Upper lobe of left lung (tissue), 6 donors: ENCODE measurements at regions not wholly inside any gene's neighbourhood (a gene's known extent, or its start where the extent isn't known, plus 50 kb on each side); places are given as distances from the start of the nearest gene placed in this dataset.
A peak's percentile ranks its signal among the peaks of the same experiment; 100 is the strongest.

ENCODE experiments used
- ATAC-seq, 2 donors: fragments of 200-7000 bp; cut with Tn5 transposase; one replicate each; pipeline ENCODE4 v1.9.1; 2022; ENCODE audit warnings: mild to moderate bottlenecking in 2 of 2, moderate library complexity in 2 of 2; ENCODE audit not compliant: low FRiP score in 2 of 2
- DNase-seq, 2 donors: peaks; one replicate each; pipeline ENCODE4 v3.0.0-alpha.2; 2019 to 2020
- H3K27ac ChIP-seq, 4 donors: fragments of 200-600 bp; sonication (generic); one replicate each; pipeline ENCODE4 v1.5.1; 2016 to 2019
- H3K27me3 ChIP-seq, 4 donors: fragments of 200-600 bp; sonication (generic); one replicate each; pipeline ENCODE4 v1.5.1; 2017 to 2019
- H3K36me3 ChIP-seq, 4 donors: fragments of 200-600 bp; sonication (generic); one replicate each; pipeline ENCODE4 v1.5.1; 2016 to 2019
- H3K4me1 ChIP-seq, 4 donors: fragments of 200-600 bp; sonication (generic); one replicate each; pipeline ENCODE4 v1.5.1; 2018 to 2019
- H3K4me3 ChIP-seq, 4 donors: fragments of 200-600 bp; sonication (generic); one replicate each; pipeline ENCODE4 v1.5.1; 2017 to 2019; ENCODE audit warnings: mild to moderate bottlenecking in 2 of 4, moderate library complexity in 1 of 4
- H3K9me3 ChIP-seq, 4 donors: fragments of 200-600 bp; sonication (generic); one replicate each; pipeline ENCODE4 v1.5.1; 2018 to 2019
- CTCF ChIP-seq, 6 experiments: fragments of 450-650 bp in 4 of 6; fragments of 200-600 bp in 2 of 6; sonication (generic) in 2 of 6; IDR thresholded peaks; one replicate each; pipeline ENCODE4 v1.5.1; 2016 to 2019; ENCODE audit warnings: antibody characterized with exemption in 6 of 6
- EP300 ChIP-seq, 4 donors: sonication (generic); formaldehyde crosslinking; IDR thresholded peaks; one replicate each; pipeline ENCODE4 v1.5.1; 2017; ENCODE audit warnings: antibody characterized with exemption in 4 of 4, control low read depth in 2 of 4
- POLR2A ChIP-seq, 4 donors: fragments of 450-650 bp; IDR thresholded peaks; one replicate each; pipeline ENCODE4 v1.5.1; 2016 to 2017; ENCODE audit warnings: antibody characterized with exemption in 4 of 4, mild to moderate bottlenecking in 2 of 4
- POLR2AphosphoS5 ChIP-seq, 2 donors: sonication (generic); formaldehyde crosslinking; IDR thresholded peaks; one replicate each; pipeline ENCODE4 v1.5.1; 2017; ENCODE audit warnings: antibody characterized with exemption in 2 of 2
- WGBS, 2 donors: methylation state at CpG; one replicate each; pipeline ENCODE4 v1.1.5; 2017 to 2018; 5-methylcytosine and 5-hydroxymethylcytosine counted together
- donor health status: DM: no; HTN: no; CAD: no; lungs with moderate emphysema.
- donor health status: DM: no; HTN: yes; CAD: no; lungs with severe emphysema.

GRCh38 chr22:19630614-19631013 lies 83.7 kb upstream of the SEPTIN5 start:
- no peaks in the 10 kb centered on the region for H3K9me3 ChIP-seq
- WGBS, 2 donors, result 77 to 81% methylated on average over 5 of the region's 5 CpGs
- H3K27me3 ChIP-seq, result no peaks in the 10 kb centered on the region
- H3K4me3 ChIP-seq, result no peak overlapping the region
- DNase-seq, result no peak
- H3K36me3 ChIP-seq, result no peaks in the 10 kb centered on the region
- no peak for TF ChIP-seq CTCF (IDR thresholded peaks at IDR 0.05)
- no peak for TF ChIP-seq EP300 (IDR thresholded peaks at IDR 0.05)
- no peak for TF ChIP-seq POLR2A (IDR thresholded peaks at IDR 0.05)
- no peak for TF ChIP-seq POLR2AphosphoS5 (IDR thresholded peaks at IDR 0.05)
- H3K27ac ChIP-seq, result no peak overlapping the region
- peaks cover 0 to 8% (median 4%) of the 10 kb centered on the region in 4 donors for H3K4me1 ChIP-seq
- ATAC-seq, result no peak

GRCh38 chr22:19631899-19632667 lies 82.2 kb upstream of the SEPTIN5 start:
- Histone ChIP-seq H3K9me3 (no peaks in the 10 kb centered on the region), H3K27ac (no peak overlapping the region), H3K4me1 (peaks cover 0 to 8% (median 4%) of the 10 kb centered on the region in 4 donors), H3K27me3 (no peaks in the 10 kb centered on the region), H3K36me3 (no peaks in the 10 kb centered on the region), H3K4me3 (no peak overlapping the region)
- DNase-seq (no peak), ATAC-seq (no peak)
- 57 to 71% methylated on average over 19 of the region's 19 CpGs for WGBS, 2 donors
- TF ChIP-seq POLR2AphosphoS5 (IDR thresholded peaks at IDR 0.05), result no peak
- no peak for TF ChIP-seq POLR2A (IDR thresholded peaks at IDR 0.05)
- TF ChIP-seq EP300 (IDR thresholded peaks at IDR 0.05), result no peak
- peak in 2 of 6 experiments; percentile 19 to 28 for TF ChIP-seq CTCF (IDR thresholded peaks at IDR 0.05)

- DNase-seq (no peak), ATAC-seq (no peak)
- Histone ChIP-seq H3K27me3 (no peaks in the 10 kb centered on the region), H3K36me3 (no peaks in the 10 kb centered on the region), H3K27ac (no peak overlapping the region), H3K4me1 (peaks cover 0 to 8% (median 4%) of the 10 kb centered on the region in 4 donors), H3K4me3 (no peak overlapping the region), H3K9me3 (no peaks in the 10 kb centered on the region)
- TF ChIP-seq CTCF (IDR thresholded peaks at IDR 0.05) (no peak), POLR2A (IDR thresholded peaks at IDR 0.05) (no peak), POLR2AphosphoS5 (IDR thresholded peaks at IDR 0.05) (no peak), EP300 (IDR thresholded peaks at IDR 0.05) (no peak)
- WGBS, 2 donors, result 81 to 83% methylated on average over 17 of the region's 17 CpGs
These were observed 81.6 kb upstream of the SEPTIN5 start for GRCh38 chr22:19632668-19633148.

GRCh38 chr22:19634226-19634975 lies 79.9 kb upstream of the SEPTIN5 start:
- Histone ChIP-seq H3K4me1 (peaks cover 0 to 7% (median 2%) of the 10 kb centered on the region in 4 donors), H3K27ac (no peak overlapping the region), H3K9me3 (no peaks in the 10 kb centered on the region), H3K4me3 (no peak overlapping the region), H3K27me3 (no peaks in the 10 kb centered on the region), H3K36me3 (no peaks in the 10 kb centered on the region)
- 86 to 89% methylated on average over 19 to 23 of the region's 23 CpGs for WGBS, 2 donors
- ATAC-seq, result no peak
- DNase-seq, result no peak
- TF ChIP-seq POLR2A (IDR thresholded peaks at IDR 0.05) (no peak), POLR2AphosphoS5 (IDR thresholded peaks at IDR 0.05) (no peak), CTCF (IDR thresholded peaks at IDR 0.05) (no peak), EP300 (IDR thresholded peaks at IDR 0.05) (no peak)
